ENCODE measurements at regions not wholly inside any gene's neighbourhood (a gene's known extent, or its start where the extent isn't known, plus 50 kb on each side); places are given as distances from the start of the nearest gene placed in this dataset.

GRCh38 chr11:15629690-15630321 lies 515.1 kb downstream of the INSC start:
- no peak for DNase-seq

GRCh38 chr11:15630896-15631295 lies 516.2 kb downstream of the INSC start:
- no peak for DNase-seq

GRCh38 chr11:15635521-15635920 lies 520.8 kb downstream of the INSC start:
- no peak for DNase-seq

GRCh38 chr11:15636521-15637089 lies 521.9 kb downstream of the INSC start:
- DNase-seq: peak; percentile 30

- DNase-seq: no peak
Observed at GRCh38 chr11:15638386-15638787, 523.7 kb downstream of the INSC start.

- DNase-seq: no peak
Observed at GRCh38 chr11:15640318-15640717, 525.6 kb downstream of the INSC start.

- no peak for DNase-seq
Observed at GRCh38 chr11:15641271-15642045, 526.7 kb downstream of the INSC start.

- no peak for DNase-seq
Observed at GRCh38 chr11:15645201-15645600, 530.5 kb downstream of the INSC start.

GRCh38 chr11:15649371-15650104 lies 534.8 kb downstream of the INSC start:
- DNase-seq: no peak

- DNase-seq: peak; percentile 70
Observed at GRCh38 chr11:15650105-15650938, 535.6 kb downstream of the INSC start.

- DNase-seq: no peak
Observed at GRCh38 chr11:15651033-15651432, 536.3 kb downstream of the INSC start.

- no peak for DNase-seq
Observed at GRCh38 chr11:15651816-15652215, 537.1 kb downstream of the INSC start.

GRCh38 chr11:15653191-15653710 lies 538.5 kb downstream of the INSC start:
- no peak for DNase-seq

- no peak for DNase-seq
Observed at GRCh38 chr11:15654451-15654850, 539.7 kb downstream of the INSC start.

GRCh38 chr11:15655552-15655951 lies 540.8 kb downstream of the INSC start:
- DNase-seq: no peak

- DNase-seq: no peak
Observed at GRCh38 chr11:15657264-15657663, 542.5 kb downstream of the INSC start.

GRCh38 chr11:15660496-15660895 lies 545.8 kb downstream of the INSC start:
- no peak for DNase-seq

GRCh38 chr11:15662285-15662684 lies 547.6 kb downstream of the INSC start:
- DNase-seq: no peak

- DNase-seq: no peak
Observed at GRCh38 chr11:15663777-15664218, 549.1 kb downstream of the INSC start.

GRCh38 chr11:15665368-15665871 lies 550.7 kb downstream of the INSC start:
- no peak for DNase-seq

GRCh38 chr11:15667127-15667725 lies 552.5 kb downstream of the INSC start:
- DNase-seq: no peak

GRCh38 chr11:15668718-15669117 lies 554.0 kb downstream of the INSC start:
- no peak for DNase-seq

All from CD4-positive, alpha-beta T cell treated with Interleukin-15 for 1 hour (primary cell).